SU-DHL-6 (cell line): ENCODE measurements at regions not wholly inside any gene's neighbourhood (a gene's known extent, or its start where the extent isn't known, plus 50 kb on each side); places are given as distances from the start of the nearest gene placed in this dataset.

Experiments used
- H2AFZ ChIP-seq: fragments of 200-600 bp; sonication (generic); 2 replicates; pipeline ENCODE4 v1.6.1; 2014; ENCODE audit warnings: low read depth, mild to moderate bottlenecking, moderate library complexity, mixed read lengths, antibody characterized with exemption, low read length; ENCODE audit not compliant: severe bottlenecking
- H3F3A ChIP-seq: fragments of 200-600 bp; shearing (Covaris generic); 2 replicates; pipeline ENCODE4 v1.6.0; 2016; ENCODE audit warnings: antibody characterized with exemption, mild to moderate bottlenecking; ENCODE audit not compliant: insufficient read depth
- H3K27ac ChIP-seq: fragments of 200-600 bp; sonication (generic); 2 replicates; pipeline ENCODE4 v1.5.1; 2016; ENCODE audit warnings: low read depth, mild to moderate bottlenecking, low read length, moderate library complexity, mixed read lengths
- H3K27me3 ChIP-seq: fragments of 200-600 bp; sonication (generic), shearing (Covaris generic); 2 replicates; pipeline ENCODE4 v1.6.0; 2014; ENCODE audit warnings: mild to moderate bottlenecking, low read length
- H3K36me3 ChIP-seq: fragments of 200-600 bp; sonication (generic); 2 replicates; pipeline ENCODE4 v1.6.1; 2014; ENCODE audit warnings: mild to moderate bottlenecking, low read length, mixed read lengths
- H3K4me2 ChIP-seq: fragments of 300-600, 200-600 bp; shearing (Covaris generic), sonication (generic); 2 replicates; pipeline ENCODE4 v1.6.0; 2014; ENCODE audit warnings: low read length, low read depth, mild to moderate bottlenecking; ENCODE audit not compliant: poor library complexity, severe bottlenecking
- H3K4me3 ChIP-seq: fragments of 200-600 bp; sonication (generic); 2 replicates; pipeline ENCODE4 v1.5.1; 2014; ENCODE audit warnings: antibody characterized with exemption, low read length, mild to moderate bottlenecking, mixed read lengths; ENCODE audit not compliant: insufficient read depth, poor library complexity, severe bottlenecking
- H3K79me2 ChIP-seq: fragments of 200-600 bp; sonication (generic); 2 replicates; pipeline ENCODE4 v1.6.1; 2014; ENCODE audit warnings: mild to moderate bottlenecking, low read length, moderate library complexity; ENCODE audit not compliant: insufficient read depth
- H3K9ac ChIP-seq: fragments of 200-600 bp; sonication (generic); 2 replicates; pipeline ENCODE4 v1.7.0; 2014; ENCODE audit warnings: mild to moderate bottlenecking, low read length
- H3K9me2 ChIP-seq: fragments of 200-600 bp; sonication (generic); replicated peaks from 2 replicates; pipeline ENCODE4 v1.6.1; 2014; ENCODE audit warnings: low read length; ENCODE audit not compliant: insufficient read depth
- H3K9me3 ChIP-seq: fragments of 200-600 bp; sonication (generic); 2 replicates; pipeline ENCODE4 v1.6.1; 2014; ENCODE audit warnings: low read length, mixed read lengths; ENCODE audit not compliant: insufficient read depth
- H4K20me1 ChIP-seq: fragments of 200-600 bp; sonication (generic); 2 replicates; pipeline ENCODE4 v1.6.1; 2014; ENCODE audit warnings: low read depth, mild to moderate bottlenecking, antibody characterized with exemption, low read length, moderate library complexity, mixed read lengths
- EZH2phosphoT487 ChIP-seq: fragments of 200-600 bp; sonication (generic), shearing (Covaris generic); conservative IDR thresholded peaks from 2 replicates; pipeline ENCODE4 v1.6.1; 2018; ENCODE audit warnings: mild to moderate bottlenecking, antibody characterized with exemption, low read length, moderate library complexity, mixed read lengths
- TF ChIP-seq, protein P1 (sequence below): fragments of 200-600 bp; sonication (generic); IDR thresholded peaks from one replicate; pipeline ENCODE4 v1.5.1; 2017; ENCODE audit warnings: antibody characterized with exemption, mild to moderate bottlenecking, low read length, moderate library complexity; ENCODE audit not compliant: insufficient read depth, poor library complexity, severe bottlenecking

DNA sequence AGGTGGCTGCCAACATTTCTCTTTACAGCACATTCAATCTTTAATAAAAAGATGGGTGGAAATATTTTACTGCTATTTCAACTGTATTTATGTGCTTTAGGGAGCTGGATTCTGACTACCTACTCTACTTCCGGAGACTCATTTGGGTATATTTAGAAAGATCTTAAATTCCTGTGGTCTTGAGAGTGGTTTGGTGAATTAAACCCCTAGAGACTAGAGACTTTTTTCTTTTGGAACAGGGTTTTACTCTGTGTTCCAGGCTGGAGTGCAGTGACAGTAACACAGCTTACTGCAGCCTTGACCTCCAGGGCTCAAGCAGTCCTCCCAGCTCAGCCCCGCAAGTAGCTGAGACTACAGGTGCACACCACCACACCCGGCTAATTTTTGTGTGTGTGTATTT, 79.0 kb upstream of the HABP2 start:
- H3K27ac ChIP-seq, result no peak overlapping the region
- no peaks in the 10 kb centered on the region for H3K27me3 ChIP-seq
- H3K4me3 ChIP-seq, result no peak overlapping the region

DNA sequence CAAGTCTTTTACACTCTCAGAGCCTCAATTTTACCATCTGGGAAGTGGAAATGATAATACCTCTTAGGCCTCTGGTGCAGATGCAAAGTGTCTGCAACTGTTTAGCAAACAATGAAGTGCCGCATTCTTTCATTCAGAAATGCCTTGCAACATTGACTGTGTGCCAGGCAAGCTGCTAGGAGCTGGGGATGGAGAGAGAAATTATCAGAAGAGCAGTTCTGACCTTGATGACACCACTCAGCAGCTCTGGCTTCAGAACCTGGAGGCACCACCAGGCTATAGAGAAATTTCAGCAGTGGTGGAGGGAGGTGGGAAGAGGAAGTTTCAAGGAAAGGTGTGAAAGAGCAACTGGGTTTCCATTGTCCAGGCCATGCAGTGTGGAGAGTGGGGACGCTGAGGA, 78.1 kb upstream of the HABP2 start:
- H2AFZ ChIP-seq, result no peak overlapping the region
- H3K79me2 ChIP-seq, result no peaks in the 10 kb centered on the region
- no peak overlapping the region for H3K4me3 ChIP-seq
- H3K9me3 ChIP-seq, result peaks cover 6% of the 10 kb centered on the region; the same call in 1 of the 2 replicates
- H3F3A ChIP-seq, result no peaks in the 10 kb centered on the region
- no peaks in the 10 kb centered on the region for H3K9me2 ChIP-seq
- H4K20me1 ChIP-seq, result no peaks in the 10 kb centered on the region
- no peak overlapping the region for H3K4me2 ChIP-seq
- no peak overlapping the region for H3K9ac ChIP-seq
- no peaks in the 10 kb centered on the region for H3K27me3 ChIP-seq
- TF ChIP-seq, protein P1, sequence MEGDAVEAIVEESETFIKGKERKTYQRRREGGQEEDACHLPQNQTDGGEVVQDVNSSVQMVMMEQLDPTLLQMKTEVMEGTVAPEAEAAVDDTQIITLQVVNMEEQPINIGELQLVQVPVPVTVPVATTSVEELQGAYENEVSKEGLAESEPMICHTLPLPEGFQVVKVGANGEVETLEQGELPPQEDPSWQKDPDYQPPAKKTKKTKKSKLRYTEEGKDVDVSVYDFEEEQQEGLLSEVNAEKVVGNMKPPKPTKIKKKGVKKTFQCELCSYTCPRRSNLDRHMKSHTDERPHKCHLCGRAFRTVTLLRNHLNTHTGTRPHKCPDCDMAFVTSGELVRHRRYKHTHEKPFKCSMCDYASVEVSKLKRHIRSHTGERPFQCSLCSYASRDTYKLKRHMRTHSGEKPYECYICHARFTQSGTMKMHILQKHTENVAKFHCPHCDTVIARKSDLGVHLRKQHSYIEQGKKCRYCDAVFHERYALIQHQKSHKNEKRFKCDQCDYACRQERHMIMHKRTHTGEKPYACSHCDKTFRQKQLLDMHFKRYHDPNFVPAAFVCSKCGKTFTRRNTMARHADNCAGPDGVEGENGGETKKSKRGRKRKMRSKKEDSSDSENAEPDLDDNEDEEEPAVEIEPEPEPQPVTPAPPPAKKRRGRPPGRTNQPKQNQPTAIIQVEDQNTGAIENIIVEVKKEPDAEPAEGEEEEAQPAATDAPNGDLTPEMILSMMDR, result no peak
- TF ChIP-seq EZH2phosphoT487, result no peak
- H3K27ac ChIP-seq, result no peak overlapping the region
- H3K36me3 ChIP-seq, result no peaks in the 10 kb centered on the region

More for the DNA sequence above, 79.0 kb upstream of the HABP2 start:
- Histone ChIP-seq H3K9ac (no peak overlapping the region), H3K4me2 (no peak overlapping the region), H3K9me3 (no peaks in the 10 kb centered on the region), H3K9me2 (no peaks in the 10 kb centered on the region), H3K36me3 (no peaks in the 10 kb centered on the region), H3K79me2 (no peaks in the 10 kb centered on the region), H3F3A (no peaks in the 10 kb centered on the region), H4K20me1 (no peaks in the 10 kb centered on the region), H2AFZ (no peak overlapping the region)
- TF ChIP-seq, protein P1, result no peak
- TF ChIP-seq EZH2phosphoT487, result no peak

DNA sequence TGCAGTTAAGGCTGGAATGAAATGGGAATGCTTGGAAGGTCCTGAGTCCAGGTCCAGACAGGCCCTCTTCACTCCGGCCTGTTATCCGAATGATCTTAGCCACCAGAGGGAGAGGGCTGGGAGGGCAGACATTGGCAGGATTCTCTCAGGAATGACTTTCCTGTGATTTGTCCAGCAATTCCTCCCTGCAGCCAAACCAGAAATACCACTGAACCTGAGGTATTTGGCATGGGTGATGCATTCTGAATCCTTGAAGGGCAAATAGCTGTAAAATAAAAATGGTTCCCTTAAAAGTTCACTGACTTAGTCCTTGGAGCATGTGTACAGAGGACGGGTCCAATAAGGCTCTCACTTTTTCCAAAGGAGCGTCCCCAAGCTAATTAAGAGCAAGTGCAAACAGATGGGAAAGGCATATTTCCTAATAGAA, 77.5 kb upstream of the HABP2 start:
- TF ChIP-seq, protein P1, result no peak
- TF ChIP-seq EZH2phosphoT487, result no peak
- Histone ChIP-seq H3K79me2 (no peaks in the 10 kb centered on the region), H3K36me3 (no peaks in the 10 kb centered on the region), H3K4me3 (no peak overlapping the region), H2AFZ (no peak overlapping the region), H3K9me2 (no peaks in the 10 kb centered on the region), H3K27me3 (no peaks in the 10 kb centered on the region), H3K27ac (no peak overlapping the region), H3K9ac (no peak overlapping the region), H3F3A (no peaks in the 10 kb centered on the region), H4K20me1 (no peaks in the 10 kb centered on the region), H3K4me2 (no peak overlapping the region), H3K9me3 (peaks cover 13% of the 10 kb centered on the region; the same call in 1 of the 2 replicates)

DNA sequence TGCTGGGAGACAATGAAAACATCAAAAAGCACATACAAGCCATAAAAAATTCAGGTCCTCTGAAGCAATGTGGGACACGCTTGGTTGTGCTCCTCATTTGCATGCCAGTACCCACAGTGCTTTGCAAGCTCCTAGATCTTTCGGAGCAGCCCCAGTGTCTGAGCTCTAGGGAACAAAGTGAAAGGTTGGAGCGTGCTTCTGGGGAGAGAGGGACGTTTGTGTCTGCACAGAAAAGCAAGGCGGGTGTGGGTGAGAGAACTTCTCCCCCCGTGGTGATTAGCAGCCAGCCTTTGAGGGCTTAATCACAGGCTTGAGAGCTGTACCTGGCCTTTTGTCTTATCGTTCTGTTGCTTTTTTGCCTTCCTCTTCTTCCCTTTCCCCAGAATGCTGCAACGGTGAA, 76.7 kb upstream of the HABP2 start:
- H3K9me2 ChIP-seq, result no peaks in the 10 kb centered on the region
- no peaks in the 10 kb centered on the region for H3K27me3 ChIP-seq
- H3K9me3 ChIP-seq, result peaks cover 17% of the 10 kb centered on the region; the same call in 1 of the 2 replicates
- no peak for TF ChIP-seq EZH2phosphoT487
- TF ChIP-seq, protein P1, result no peak
- H3K4me2 ChIP-seq, result no peak overlapping the region
- H4K20me1 ChIP-seq, result no peaks in the 10 kb centered on the region
- H3K36me3 ChIP-seq, result no peaks in the 10 kb centered on the region
- no peak overlapping the region for H2AFZ ChIP-seq
- no peak overlapping the region for H3K4me3 ChIP-seq
- H3F3A ChIP-seq, result no peaks in the 10 kb centered on the region
- no peak overlapping the region for H3K9ac ChIP-seq
- no peak overlapping the region for H3K27ac ChIP-seq
- H3K79me2 ChIP-seq, result no peaks in the 10 kb centered on the region
